ENCODE measurements at regions not wholly inside any gene's neighbourhood (a gene's known extent, or its start where the extent isn't known, plus 50 kb on each side); places are given as distances from the start of the nearest gene placed in this dataset.

- TF ChIP-seq CTCF (IDR thresholded peaks at IDR 0.05; ENCODE audit: borderline replicate concordance) = no peak
- intact Hi-C loops (cut with micrococcal nuclease) = no loop called here
- no peaks in the 10 kb centered on the region for H3K36me3 ChIP-seq
- no peak overlapping the region for H3K4me3 ChIP-seq
- H3K9me3 ChIP-seq (replicated peaks) = peaks cover 8% of the 10 kb centered on the region
- H3K27ac ChIP-seq (replicated peaks) = no peak overlapping the region
- H3K27me3 ChIP-seq (ENCODE audit: low read depth) = no peaks in the 10 kb centered on the region
- DNase-seq = no peak
- no peaks in the 10 kb centered on the region for H3K4me1 ChIP-seq
Measured at GRCh38 chr13:67351114-67351513, 121.0 kb upstream of the PCDH9 start.

- intact Hi-C loops (cut with micrococcal nuclease) = no loop called here
Measured at GRCh38 chr13:67343777-67344176, 113.6 kb upstream of the PCDH9 start.

GRCh38 chr13:67341406-67341805, 111.3 kb upstream of the PCDH9 start:
- Histone ChIP-seq H3K27me3 (ENCODE audit: low read depth) (no peaks in the 10 kb centered on the region), H3K36me3 (no peaks in the 10 kb centered on the region), H3K4me3 (no peak overlapping the region), H3K27ac (replicated peaks) (no peak overlapping the region), H3K9me3 (replicated peaks) (peaks cover 4% of the 10 kb centered on the region), H3K4me1 (no peaks in the 10 kb centered on the region)
- DNase-seq = no peak
- intact Hi-C loops (cut with micrococcal nuclease) = no loop called here
- TF ChIP-seq CTCF (IDR thresholded peaks at IDR 0.05; ENCODE audit: borderline replicate concordance) = no peak

More at GRCh38 chr13:67343777-67344176, 113.6 kb upstream of the PCDH9 start:
- Histone ChIP-seq H3K4me1 (no peaks in the 10 kb centered on the region), H3K27me3 (ENCODE audit: low read depth) (no peaks in the 10 kb centered on the region), H3K9me3 (replicated peaks) (no peaks in the 10 kb centered on the region), H3K27ac (replicated peaks) (no peak overlapping the region), H3K4me3 (no peak overlapping the region), H3K36me3 (no peaks in the 10 kb centered on the region)
- no peak for DNase-seq
- TF ChIP-seq CTCF (IDR thresholded peaks at IDR 0.05; ENCODE audit: borderline replicate concordance) = no peak

GRCh38 chr13:67330149-67330548, 100.0 kb upstream of the PCDH9 start:
- no peaks in the 10 kb centered on the region for H3K9me3 ChIP-seq (replicated peaks)
- H3K36me3 ChIP-seq = no peaks in the 10 kb centered on the region
- intact Hi-C loops (cut with micrococcal nuclease) = no loop called here
- H3K4me1 ChIP-seq = no peaks in the 10 kb centered on the region
- no peak for TF ChIP-seq CTCF (IDR thresholded peaks at IDR 0.05; ENCODE audit: borderline replicate concordance)
- DNase-seq = no peak
- H3K4me3 ChIP-seq = no peak overlapping the region
- no peaks in the 10 kb centered on the region for H3K27me3 ChIP-seq (ENCODE audit: low read depth)
- no peak overlapping the region for H3K27ac ChIP-seq (replicated peaks)

- Histone ChIP-seq H3K27ac (replicated peaks) (no peak overlapping the region), H3K4me1 (no peaks in the 10 kb centered on the region), H3K4me3 (no peak overlapping the region), H3K9me3 (replicated peaks) (no peaks in the 10 kb centered on the region), H3K27me3 (ENCODE audit: low read depth) (no peaks in the 10 kb centered on the region), H3K36me3 (no peaks in the 10 kb centered on the region)
- DNase-seq = no peak
- no peak for TF ChIP-seq CTCF (IDR thresholded peaks at IDR 0.05; ENCODE audit: borderline replicate concordance)
- intact Hi-C loops (cut with micrococcal nuclease) = no loop called here
Measured at GRCh38 chr13:67328895-67329294, 98.8 kb upstream of the PCDH9 start.

GRCh38 chr13:67318860-67319259, 88.7 kb upstream of the PCDH9 start:
- Histone ChIP-seq H3K27me3 (ENCODE audit: low read depth) (no peaks in the 10 kb centered on the region), H3K4me1 (no peaks in the 10 kb centered on the region), H3K27ac (replicated peaks) (no peak overlapping the region), H3K36me3 (no peaks in the 10 kb centered on the region), H3K9me3 (replicated peaks) (no peaks in the 10 kb centered on the region), H3K4me3 (no peak overlapping the region)
- intact Hi-C loops (cut with micrococcal nuclease) = no loop called here
- no peak for TF ChIP-seq CTCF (IDR thresholded peaks at IDR 0.05; ENCODE audit: borderline replicate concordance)
- no peak for DNase-seq
